HepG2 (cell line): ENCODE measurements at regions not wholly inside any gene's neighbourhood (a gene's known extent, or its start where the extent isn't known, plus 50 kb on each side); places are given as distances from the start of the nearest gene placed in this dataset.

ENCODE experiments used
- ATAC-seq: fragments of 200-7000 bp; cut with Tn5 transposase; 3 replicates; pipeline ENCODE4 v1.9.1; 2020; ENCODE audit warnings: mild to moderate bottlenecking, moderate library complexity
- BruUV-seq: library from RNA; stranded (reverse); fragments of 400-500 nt; replicated peaks from 2 replicates; lab custom pipeline; 2021; lab: Mats Ljungman, UMichigan
- CTCF ChIA-PET: fragments of 300-600 bp; formaldehyde crosslinking; extraction: SDS; loops from one replicate; lab custom pipeline; 2021; ENCODE audit warnings: low total read pairs, inconsistent platforms, low intra/inter-chr PET ratio; lab: Yijun Ruan, JAX
- POLR2A ChIA-PET: fragments of 350-600 bp; sonication (Branson Sonifier 250); formaldehyde crosslinking; loops from one replicate; lab custom pipeline; 2020; ENCODE audit warnings: antibody characterized with exemption, inconsistent platforms; lab: Yijun Ruan, JAX
- DNase-seq: peaks from one replicate; pipeline ENCODE4 v3.0.0-alpha.2; 2015; ENCODE audit warnings: low spot score
- FAIRE-seq: peaks from 3 replicates; lab custom pipeline; 2011; peaks lifted over from hg19 to GRCh38; lab: Jason Lieb, UNC
- H2AFZ ChIP-seq: one replicate; pipeline ENCODE4 v1.6.1; 2011; ENCODE audit warnings: low read length, inconsistent platforms
- H3K27ac ChIP-seq: fragments of 300-600 bp; 3 replicates; pipeline ENCODE4 v1.8.0; 2011; ENCODE audit warnings: mixed run types, mild to moderate bottlenecking, mixed read lengths, low read length, inconsistent platforms; ENCODE audit not compliant: insufficient read depth; ENCODE audit errors: extremely low read length
- H3K27me3 ChIP-seq, 2 experiments: fragments of 200-600 bp in 1 of 2; 2 replicates in 1 of 2; 3 replicates in 1 of 2; pipeline versions ENCODE4 v1.6.0 to v1.8.0; 2011; ENCODE audit warnings: low read length in 2 of 2, mild to moderate bottlenecking in 2 of 2, moderate library complexity in 2 of 2, inconsistent platforms in 1 of 2; ENCODE audit not compliant: insufficient read depth in 2 of 2, control insufficient read depth in 1 of 2
- H3K36me3 ChIP-seq, 2 experiments: fragments of 200-600 bp in 1 of 2; replicated peaks in 1 of 2; 2 replicates in 1 of 2; 3 replicates in 1 of 2; pipeline versions ENCODE4 v1.5.1 to v1.8.0; 2011; ENCODE audit warnings: low read length in 2 of 2, inconsistent platforms in 1 of 2; ENCODE audit not compliant: insufficient read depth in 2 of 2, control insufficient read depth in 1 of 2
- H3K4me1 ChIP-seq: 2 replicates; pipeline ENCODE4 v1.5.1; 2012; ENCODE audit warnings: low read length, inconsistent platforms; ENCODE audit not compliant: insufficient read depth
- H3K4me2 ChIP-seq: 2 replicates; pipeline ENCODE4 v1.6.0; 2011; ENCODE audit warnings: low read depth, low read length, inconsistent platforms
- H3K4me3 ChIP-seq, 3 experiments: fragments of 200-600 bp in 1 of 3; sonication (generic), shearing (Covaris generic) in 1 of 3; replicated peaks in 1 of 3; 2 replicates each; pipeline ENCODE4 v1.5.1; 2011 to 2016; ENCODE audit warnings: low read length in 3 of 3, inconsistent platforms in 2 of 3, low read depth in 2 of 3, mild to moderate bottlenecking in 2 of 3, control low read depth in 1 of 3, mixed read lengths in 1 of 3; ENCODE audit not compliant: insufficient read depth in 1 of 3
- H3K79me2 ChIP-seq: one replicate; pipeline ENCODE4 v1.6.1; 2011; ENCODE audit warnings: low read length, inconsistent platforms; ENCODE audit not compliant: insufficient read depth
- H3K9ac ChIP-seq: 2 replicates; pipeline ENCODE4 v1.6.0; 2011; ENCODE audit warnings: mild to moderate bottlenecking, low read depth, low read length, inconsistent platforms; ENCODE audit not compliant: insufficient read depth
- H3K9me3 ChIP-seq: 2 replicates; pipeline ENCODE4 v1.5.1; 2012; ENCODE audit warnings: mild to moderate bottlenecking, low read length
- H4K20me1 ChIP-seq: 2 replicates; pipeline ENCODE4 v1.6.0; 2011; ENCODE audit warnings: inconsistent platforms, mild to moderate bottlenecking, low read length, moderate library complexity; ENCODE audit not compliant: insufficient read depth
- PHB2 ChIP-seq: fragments of 450-650 bp; IDR thresholded peaks from 2 replicates; pipeline ENCODE4 v1.6.1; 2018; ENCODE audit not compliant: partially characterized antibody
- SAFB2 ChIP-seq: sonication (generic); formaldehyde crosslinking; IDR thresholded peaks from 2 replicates; pipeline ENCODE4 v1.5.1; 2020; ENCODE audit warnings: missing genetic modification reagents, low read depth, mild to moderate bottlenecking, borderline replicate concordance
- SOX13 ChIP-seq, 3 experiments: fragments of 450-650 bp in 1 of 3; sonication (generic) in 1 of 3; formaldehyde crosslinking in 1 of 3; IDR thresholded peaks in 2 of 3; conservative IDR thresholded peaks in 1 of 3; 2 replicates each; pipeline versions ENCODE4 v1.5.0 to v1.6.1; 2016 to 2020; ENCODE audit warnings: antibody characterized with exemption in 1 of 3, mild to moderate bottlenecking in 1 of 3, missing compliant biosample characterization in 1 of 3, missing genetic modification reagents in 1 of 3, moderate library complexity in 1 of 3
- ZFY ChIP-seq: sonication (generic); formaldehyde crosslinking; IDR thresholded peaks from 2 replicates; pipeline ENCODE4 v1.4.0; 2020; ENCODE audit warnings: missing genetic modification reagents
- ZNF224 ChIP-seq: sonication (generic); formaldehyde crosslinking; IDR thresholded peaks from 2 replicates; pipeline ENCODE4 v1.5.0; 2020; ENCODE audit warnings: mild to moderate bottlenecking, missing genetic modification reagents
- ZNF33B ChIP-seq: sonication (generic); formaldehyde crosslinking; IDR thresholded peaks from 2 replicates; pipeline ENCODE4 v1.5.1; 2020; ENCODE audit warnings: mild to moderate bottlenecking, missing genetic modification reagents
- ZNF709 ChIP-seq: sonication (generic); formaldehyde crosslinking; IDR thresholded peaks from 2 replicates; pipeline ENCODE4 v1.5.0; 2020; ENCODE audit warnings: mild to moderate bottlenecking, missing genetic modification reagents
- ZNF788 ChIP-seq: sonication (generic); formaldehyde crosslinking; IDR thresholded peaks from 2 replicates; pipeline ENCODE4 v1.5.0; 2020; ENCODE audit warnings: mild to moderate bottlenecking, missing genetic modification reagents, borderline replicate concordance
- ZNF841 ChIP-seq: sonication (generic); formaldehyde crosslinking; IDR thresholded peaks from 2 replicates; pipeline ENCODE4 v1.8.1; 2023; ENCODE audit warnings: missing genetic modification reagents, borderline replicate concordance
- WGBS: methylation state at CpG from one replicate; pipeline ENCODE4 v1.1.6; 2017; ENCODE audit warnings: low lambda C conversion rate; 5-methylcytosine and 5-hydroxymethylcytosine counted together
- in situ Hi-C: cut with HindIII; loops from 2 replicates; pipeline ENCODE4 v1.10.0; 2017; ENCODE audit warnings: low pct_unique_long_range_greater_than_20kb; ENCODE audit not compliant: extremely low pct_ligation_motif_present
- intact Hi-C: fragments of 100-400 bp; cut with micrococcal nuclease; formaldehyde crosslinking; loops from one replicate; pipeline ENCODE4 v1.10.0; 2022; ENCODE audit not compliant: unreplicated experiment
- TF ChIP-seq, protein P1 (sequence below): IDR thresholded peaks from 2 replicates; pipeline ENCODE4 v1.6.1; 2016; ENCODE audit warnings: missing compliant biosample characterization, missing genetic modification reagents, borderline replicate concordance

DNA sequence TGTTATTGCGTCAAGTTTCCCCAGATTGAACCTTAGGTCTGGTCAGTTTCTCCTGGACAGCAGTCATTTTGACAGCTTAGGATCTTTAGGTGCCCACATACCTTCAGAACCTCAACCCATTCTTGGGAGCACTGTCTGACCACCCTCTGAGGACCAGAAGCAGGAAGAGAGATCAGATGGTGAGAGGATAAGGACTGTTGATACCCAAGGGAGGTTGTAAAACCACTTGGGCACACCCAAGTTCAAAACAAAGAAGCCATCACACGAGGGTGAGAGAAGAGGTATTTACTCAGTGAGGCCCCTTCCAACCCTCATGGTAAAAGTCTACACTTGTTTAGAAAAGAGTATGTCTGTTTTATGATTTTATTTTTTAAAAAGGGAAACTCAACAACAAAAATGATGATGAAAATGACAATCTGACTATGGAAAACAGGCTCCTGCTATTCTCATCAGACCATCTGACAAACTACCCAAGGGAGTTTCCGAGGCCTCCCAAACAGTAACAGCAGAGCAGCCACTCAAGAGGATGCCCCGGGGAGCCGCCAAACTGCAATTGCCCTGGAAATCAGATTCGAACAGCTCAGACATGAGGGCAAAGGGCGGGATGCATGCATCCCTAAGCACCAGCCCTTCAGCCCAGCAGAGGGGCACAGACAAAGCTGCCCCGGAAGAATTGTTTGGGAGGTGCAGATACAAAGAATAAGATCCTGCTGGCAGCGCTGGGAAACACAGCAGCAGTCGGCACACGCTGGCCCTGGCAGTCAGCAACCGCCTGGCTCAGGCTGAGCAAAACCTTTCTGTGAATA, 162.6 kb upstream of the PLEKHG7 start:
- Histone ChIP-seq H3K9me3 (no peaks in the 10 kb centered on the region), H3K9ac (no peak overlapping the region), H3K36me3 (no peaks in the 10 kb centered on the region), H3K4me2 (no peak overlapping the region)
- 43% methylated on average over 10 of the region's 12 CpGs for WGBS
- in situ Hi-C loops, result no loop called here
- peak; percentile 59 for ATAC-seq
- no peak for FAIRE-seq
- no peak for TF ChIP-seq ZNF788 (CRISPR knock-in tag)
- no peak for TF ChIP-seq ZNF841 (CRISPR knock-in tag)
- no peak for TF ChIP-seq PHB2
- TF ChIP-seq SAFB2 (CRISPR knock-in tag), result no peak
- TF ChIP-seq ZNF709, result no peak
- TF ChIP-seq, all 625 proteins: peak for 0
- BruUV-seq, result no TSS peak
- ChIA-PET CTCF (no interaction called here), POLR2A (no interaction called here)
- Histone ChIP-seq H3K27ac (no peak overlapping the region), H3K4me1 (peaks cover 19% of the 10 kb centered on the region), H3K27me3 (no peaks in the 10 kb centered on the region), H4K20me1 (no peaks in the 10 kb centered on the region), H3K79me2 (no peaks in the 10 kb centered on the region), H2AFZ (no peak overlapping the region), H3K4me3 (no peak overlapping the region)
- DNase-seq, result no peak
- intact Hi-C loops, result no loop called here

DNA sequence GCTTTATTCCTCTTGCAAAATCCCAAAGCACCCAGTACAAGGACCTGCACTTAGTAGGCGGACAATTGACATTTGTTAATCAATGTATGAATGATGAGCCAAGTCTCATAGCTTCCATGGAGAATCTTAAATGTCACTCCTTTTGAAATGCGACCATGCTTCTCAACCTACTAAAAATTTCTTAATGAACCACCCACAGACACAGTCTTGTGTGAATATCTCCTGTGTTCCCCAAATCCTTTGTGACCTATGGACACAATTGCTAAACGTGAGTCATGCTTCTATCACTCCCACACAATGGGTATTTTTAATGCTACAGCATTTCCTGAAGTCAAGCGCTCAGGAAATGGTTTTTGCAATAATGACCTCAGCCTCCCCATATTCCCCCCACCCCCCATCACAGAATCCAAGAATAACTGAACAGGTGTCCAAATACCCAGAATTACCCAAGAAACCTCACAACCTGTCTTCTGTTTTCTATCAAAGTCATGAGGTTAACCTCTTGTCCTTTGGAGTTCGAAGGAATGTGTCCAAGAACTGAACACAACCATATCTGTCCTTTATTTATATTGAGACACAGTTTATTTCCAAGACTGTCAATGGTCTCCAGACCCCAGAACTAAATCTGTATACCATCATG, 163.6 kb upstream of the PLEKHG7 start:
- Histone ChIP-seq H3K4me1 (peaks cover 15% of the 10 kb centered on the region), H3K36me3 (no peaks in the 10 kb centered on the region), H3K4me2 (no peak overlapping the region), H3K9ac (no peak overlapping the region), H4K20me1 (no peaks in the 10 kb centered on the region), H3K27me3 (no peaks in the 10 kb centered on the region), H3K4me3 (no peak overlapping the region), H3K79me2 (no peaks in the 10 kb centered on the region), H3K9me3 (no peaks in the 10 kb centered on the region), H3K27ac (no peak overlapping the region), H2AFZ (no peak overlapping the region)
- DNase-seq (no peak), ATAC-seq (no peak), FAIRE-seq (no peak)
- ChIA-PET POLR2A (no interaction called here), CTCF (no interaction called here)
- in situ Hi-C loops (no loop called here), intact Hi-C loops (no loop called here)
- TF ChIP-seq ZNF224 (CRISPR knock-in tag), result no peak
- no peak for TF ChIP-seq SOX13 (IDR thresholded peaks at IDR 0.05)
- peak in 1 of 2 experiments; percentile 11; a peak in 1 of 4 replicates for TF ChIP-seq SOX13 (CRISPR knock-in tag; conservative IDR thresholded peaks at IDR 0.05 in 1 of 2, IDR thresholded peaks at IDR 0.05 in 1 of 2)
- no peak for TF ChIP-seq ZFY
- TF ChIP-seq, protein P1, sequence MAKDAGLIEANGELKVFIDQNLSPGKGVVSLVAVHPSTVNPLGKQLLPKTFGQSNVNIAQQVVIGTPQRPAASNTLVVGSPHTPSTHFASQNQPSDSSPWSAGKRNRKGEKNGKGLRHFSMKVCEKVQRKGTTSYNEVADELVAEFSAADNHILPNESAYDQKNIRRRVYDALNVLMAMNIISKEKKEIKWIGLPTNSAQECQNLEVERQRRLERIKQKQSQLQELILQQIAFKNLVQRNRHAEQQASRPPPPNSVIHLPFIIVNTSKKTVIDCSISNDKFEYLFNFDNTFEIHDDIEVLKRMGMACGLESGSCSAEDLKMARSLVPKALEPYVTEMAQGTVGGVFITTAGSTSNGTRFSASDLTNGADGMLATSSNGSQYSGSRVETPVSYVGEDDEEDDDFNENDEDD (CRISPR knock-in tag), result no peak
- no peak for TF ChIP-seq ZNF33B (CRISPR knock-in tag)
- BruUV-seq, result no TSS peak
- WGBS, result 4% methylated on average over 5 of the region's 5 CpGs
